ENCODE measurements at regions not wholly inside any gene's neighbourhood (a gene's known extent, or its start where the extent isn't known, plus 50 kb on each side); places are given as distances from the start of the nearest gene placed in this dataset.

DNA sequence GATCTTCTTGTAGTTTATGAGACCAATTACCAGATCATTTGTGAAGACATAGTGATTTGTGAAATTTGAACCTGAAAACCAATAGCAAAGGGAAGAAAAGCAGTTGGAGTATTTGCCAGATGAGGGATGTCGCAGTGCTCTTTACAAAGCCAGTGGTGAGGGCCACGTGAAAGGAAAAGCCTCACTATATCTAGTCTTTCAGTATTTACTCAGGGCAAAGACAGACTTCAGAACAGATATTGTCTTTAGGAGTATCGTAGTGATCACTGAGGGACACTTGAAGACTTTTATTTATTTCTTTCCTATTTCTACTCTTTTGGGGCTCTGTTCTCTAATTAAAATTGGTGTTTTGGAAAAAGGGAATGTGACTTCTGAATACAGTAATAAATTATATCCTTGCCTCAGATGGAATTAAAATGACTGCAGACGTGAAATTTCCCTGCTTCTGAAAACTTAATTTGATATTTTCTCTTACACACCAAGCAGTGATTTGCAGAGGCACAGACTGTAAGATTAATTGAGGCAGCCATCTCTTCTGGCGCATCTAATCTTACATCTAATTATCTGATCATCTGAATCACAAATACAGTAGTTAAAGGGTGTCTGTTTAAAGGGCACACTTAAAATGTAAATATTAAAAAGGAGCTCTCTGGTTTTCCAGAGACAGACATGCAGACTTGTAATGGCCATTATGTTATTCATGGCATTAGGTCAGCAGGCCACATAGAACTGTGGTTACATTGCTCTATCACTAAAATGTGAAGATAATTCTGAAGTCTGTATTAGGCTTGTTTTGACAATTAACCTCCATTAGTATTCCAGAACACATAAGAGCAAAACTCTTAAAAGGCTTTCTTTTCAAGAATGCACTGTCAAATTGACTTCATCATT lies 193.0 kb upstream of the GOLIM4 start:
- TF ChIP-seq BHLHE40 (IDR thresholded peaks at IDR 0.05; ENCODE audit: low read depth, low read length), result no peak
- no peak for TF ChIP-seq MXI1 (IDR thresholded peaks at IDR 0.05; ENCODE audit: borderline replicate concordance, low read depth, low read length)
